Epidermal melanocyte (primary cell): ENCODE measurements at regions not wholly inside any gene's neighbourhood (a gene's known extent, or its start where the extent isn't known, plus 50 kb on each side); places are given as distances from the start of the nearest gene placed in this dataset.

Experiments used
- DNase-seq: peaks from one replicate; pipeline ENCODE4 v3.0.0; 2011; ENCODE audit warnings: low spot score; ENCODE audit not compliant: insufficient read length

DNA sequence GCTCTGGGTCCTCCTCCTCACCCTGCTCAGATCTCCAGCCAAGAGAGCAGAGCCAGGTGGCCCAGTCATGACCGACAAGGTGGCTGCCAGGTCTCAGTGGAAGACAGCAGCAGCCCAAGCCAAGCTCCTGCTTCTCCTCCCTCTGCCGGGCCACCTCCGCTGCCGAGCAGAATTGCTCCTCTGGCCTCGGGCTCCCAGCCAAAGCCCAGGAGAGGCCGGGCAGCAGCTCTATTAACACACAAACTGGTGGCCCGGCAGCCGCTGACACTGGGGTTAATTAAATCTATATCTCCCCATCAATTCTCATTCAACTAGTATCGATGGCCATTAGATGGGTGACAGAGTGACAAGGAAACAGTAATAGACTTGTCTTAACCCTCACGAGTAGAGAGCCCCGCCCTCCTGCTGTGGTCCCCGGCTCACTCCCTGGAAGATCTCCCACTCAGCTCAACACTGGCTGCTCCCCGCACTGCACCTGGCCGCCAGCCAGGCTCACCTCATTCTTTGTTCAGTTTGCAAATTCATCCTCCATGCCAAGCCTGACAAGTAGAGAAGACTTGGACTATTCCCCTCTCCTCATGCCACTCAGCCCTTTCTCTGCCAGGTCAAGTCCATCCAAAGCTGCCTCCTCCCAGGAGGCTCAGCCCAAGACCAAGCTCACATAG, 74.1 kb upstream of the UNC5B start:
- no peak for DNase-seq

DNA sequence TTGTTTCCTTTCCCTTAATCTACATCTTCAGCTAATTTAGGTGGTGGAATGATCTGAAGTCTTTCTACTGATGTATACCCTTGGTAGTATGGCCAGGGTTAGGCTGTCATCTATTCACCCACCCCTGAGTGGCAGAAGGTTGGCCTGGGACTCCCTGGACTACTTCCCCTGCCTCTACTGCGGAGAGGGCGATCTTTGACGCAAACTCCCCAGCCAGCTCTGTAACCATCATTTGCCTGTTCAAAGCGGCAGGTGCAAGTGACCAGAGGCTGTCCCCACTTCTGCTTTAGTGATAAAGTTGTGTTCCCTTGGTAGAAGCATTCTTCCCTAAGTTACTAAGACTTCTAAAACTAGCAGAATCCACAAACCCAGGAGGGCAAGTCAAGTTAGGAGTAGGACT, 70.8 kb upstream of the UNC5B start:
- no peak for DNase-seq

DNA sequence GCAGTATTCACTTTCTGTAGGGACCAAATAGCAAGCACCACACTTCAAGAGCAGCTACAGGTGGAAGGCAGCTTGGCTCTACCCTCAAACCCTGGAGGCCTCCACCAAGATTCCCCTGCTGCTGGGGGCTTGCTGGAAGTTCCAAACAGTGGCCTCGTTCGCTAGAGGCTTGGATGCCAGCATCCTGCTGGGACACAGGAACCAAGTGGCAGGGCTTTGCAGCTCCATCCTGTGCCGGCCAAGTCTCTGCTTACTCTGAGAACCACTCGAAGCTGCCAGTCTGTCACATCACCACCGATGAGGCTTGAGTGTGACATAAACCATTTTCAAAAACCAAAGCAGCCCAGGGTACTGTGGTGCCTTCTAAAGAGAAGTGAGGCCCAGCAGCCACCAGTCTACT, 69.2 kb upstream of the UNC5B start:
- DNase-seq, result no peak

DNA sequence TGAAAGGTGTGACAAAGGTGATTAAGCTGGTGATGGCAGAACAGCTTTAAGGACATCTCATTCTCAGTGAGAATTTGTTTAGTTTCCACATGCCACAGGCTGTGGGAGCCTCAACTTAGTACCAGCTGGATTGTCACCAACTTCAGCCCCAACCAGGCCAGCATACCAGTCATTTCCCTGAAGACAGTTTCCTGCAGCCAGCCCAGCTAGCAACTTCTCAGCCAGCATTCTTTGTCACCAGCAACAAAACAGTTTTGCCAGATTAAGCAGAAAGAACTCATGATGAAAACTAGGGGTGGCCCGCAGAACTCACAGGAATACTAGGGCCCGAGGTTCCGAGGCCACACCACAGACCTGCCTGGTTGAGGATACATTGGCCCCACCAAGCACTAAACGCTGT, 68.8 kb upstream of the UNC5B start:
- no peak for DNase-seq

DNA sequence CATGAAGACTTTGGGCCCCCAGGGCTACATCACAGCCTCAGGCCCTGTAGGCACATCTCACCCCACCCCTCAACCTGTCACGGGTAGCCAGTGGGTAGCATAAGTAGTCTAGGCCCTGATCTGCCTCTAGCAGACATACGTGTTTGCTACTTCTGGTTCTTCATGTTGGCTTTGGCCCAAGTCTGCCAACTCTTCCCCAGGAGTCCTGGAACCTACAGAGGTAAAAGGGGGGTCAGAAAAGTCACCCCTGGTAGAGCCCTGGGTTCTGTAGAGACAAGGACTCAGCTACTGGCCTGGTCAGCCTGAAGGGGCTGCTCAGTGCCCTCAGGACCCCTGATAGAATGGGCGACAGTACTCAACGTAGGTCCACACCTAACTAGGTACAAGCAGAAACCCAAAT, 67.5 kb upstream of the UNC5B start:
- no peak for DNase-seq

DNA sequence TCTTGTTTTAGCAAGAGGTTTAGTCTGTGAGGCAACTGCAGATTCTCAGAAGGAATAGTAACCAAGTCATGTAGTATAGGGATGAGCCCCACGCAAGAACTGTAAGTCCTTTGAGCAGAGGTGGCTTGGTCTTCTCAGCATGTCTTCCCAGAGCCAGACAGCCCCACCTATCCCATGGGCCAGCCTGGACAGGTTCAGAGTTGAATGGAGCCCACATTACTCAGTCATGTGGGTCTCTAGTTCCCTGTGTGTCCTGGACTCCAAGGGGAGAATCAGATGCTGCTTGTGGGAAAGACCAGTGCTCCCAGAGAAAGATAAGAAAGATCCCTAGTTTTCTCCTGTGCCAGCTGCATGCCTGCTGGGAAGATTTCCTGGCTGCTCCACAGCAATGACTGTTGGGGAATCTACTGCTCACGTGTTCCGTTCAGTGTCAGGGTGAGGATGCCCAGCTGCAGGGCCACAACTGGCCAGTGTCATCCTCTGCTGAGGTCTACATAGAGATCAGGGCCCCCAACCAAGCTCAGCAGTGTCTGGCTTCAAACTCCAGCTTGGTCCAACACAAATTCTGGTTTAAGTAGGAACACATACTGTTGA, 66.9 kb upstream of the UNC5B start:
- DNase-seq, result no peak

DNA sequence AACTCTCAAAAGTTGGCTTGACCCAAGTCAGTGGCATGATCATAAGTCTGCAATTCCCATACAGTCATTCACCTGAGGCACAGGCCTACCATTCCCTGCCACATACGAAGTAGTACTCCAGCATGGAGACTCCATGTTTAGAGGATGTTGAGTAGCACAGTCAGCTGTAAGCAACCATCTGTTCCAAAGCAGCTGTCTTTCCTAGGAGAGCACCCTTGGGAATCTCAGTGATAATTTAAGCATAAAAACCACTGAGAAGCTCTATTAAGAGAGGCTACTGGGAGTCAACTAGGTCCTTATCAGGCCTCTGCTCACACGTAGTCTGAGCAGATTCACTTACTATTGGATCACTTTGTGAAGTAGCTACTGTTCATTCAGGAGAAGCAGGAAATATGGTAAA, 61.6 kb upstream of the UNC5B start:
- no peak for DNase-seq

DNA sequence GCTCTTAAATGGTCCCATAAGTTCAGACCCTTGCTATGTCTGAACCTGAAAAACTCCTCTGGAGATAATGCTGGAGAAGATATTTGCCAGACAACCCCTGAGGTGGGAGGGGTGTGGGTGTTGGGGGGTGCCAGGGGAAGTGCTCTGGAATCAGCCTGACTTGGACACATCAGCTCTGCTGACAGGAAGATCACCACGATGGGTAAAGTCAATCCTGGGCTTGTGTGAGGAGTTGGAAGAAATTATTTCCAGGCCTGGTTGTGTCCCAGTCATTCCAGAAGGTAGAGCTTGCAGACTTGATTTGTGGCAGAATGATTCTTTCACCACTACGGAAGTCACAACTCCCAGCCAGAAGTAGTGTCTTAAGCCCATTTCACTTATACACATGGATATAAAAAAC, 60.3 kb upstream of the UNC5B start:
- no peak for DNase-seq

DNA sequence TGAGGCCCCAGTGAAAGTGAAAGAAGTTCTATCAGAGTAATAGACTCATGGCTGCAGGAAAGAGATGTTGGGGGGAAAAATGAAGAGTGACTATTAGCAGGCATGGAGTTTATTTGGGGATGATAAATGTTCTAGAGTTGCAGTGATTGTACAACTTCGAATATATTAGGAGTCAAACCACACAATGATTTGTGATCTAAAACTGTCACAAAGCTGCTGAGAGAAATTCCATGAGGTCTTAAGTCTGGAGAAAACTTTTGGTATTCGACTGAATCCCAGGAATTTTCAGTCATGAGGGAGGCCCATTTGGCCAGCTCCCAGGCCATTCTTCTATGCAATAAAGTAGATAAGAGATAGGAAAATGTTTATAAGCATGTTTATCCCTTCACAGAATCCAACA, 55.9 kb upstream of the UNC5B start:
- no peak for DNase-seq

DNA sequence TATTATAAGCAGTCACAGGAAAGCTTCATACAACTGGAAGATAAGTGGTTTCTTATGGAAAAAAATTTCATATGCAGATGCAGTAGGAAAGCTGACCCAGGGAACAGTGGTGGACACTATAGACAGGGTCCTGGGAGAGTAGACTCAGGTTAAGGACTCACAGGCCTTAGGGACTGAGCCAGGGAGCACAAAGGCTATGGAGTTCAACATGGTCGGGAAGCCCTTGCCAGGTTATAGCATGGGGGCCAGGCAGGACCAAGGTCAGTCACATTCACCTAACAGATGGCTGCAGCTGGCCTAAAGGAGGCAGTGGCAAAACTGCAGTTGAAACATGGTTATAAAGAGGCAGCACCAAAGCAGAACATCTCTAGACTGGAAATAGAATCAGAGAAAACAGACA, 54.9 kb upstream of the UNC5B start:
- DNase-seq, result no peak

DNA sequence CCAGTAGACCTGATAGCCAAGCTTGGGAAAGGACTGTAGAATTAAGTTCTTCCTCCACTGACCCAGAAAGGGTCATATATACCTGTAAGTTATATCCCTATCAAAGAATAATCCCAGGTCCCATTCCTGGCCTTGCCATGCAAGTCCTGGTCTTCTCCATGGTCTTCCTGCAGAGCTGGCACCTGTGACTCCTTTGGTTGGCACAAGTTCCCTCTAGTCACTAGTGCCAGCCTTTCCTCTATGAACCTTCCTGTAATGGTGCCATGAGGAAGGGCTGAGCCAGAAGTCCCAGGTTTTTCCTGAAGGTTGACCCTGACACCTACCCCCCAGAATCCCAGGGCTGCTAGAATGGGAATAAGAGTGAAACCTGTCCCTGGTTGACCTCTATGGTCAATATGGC, 54.1 kb upstream of the UNC5B start:
- DNase-seq, result no peak

DNA sequence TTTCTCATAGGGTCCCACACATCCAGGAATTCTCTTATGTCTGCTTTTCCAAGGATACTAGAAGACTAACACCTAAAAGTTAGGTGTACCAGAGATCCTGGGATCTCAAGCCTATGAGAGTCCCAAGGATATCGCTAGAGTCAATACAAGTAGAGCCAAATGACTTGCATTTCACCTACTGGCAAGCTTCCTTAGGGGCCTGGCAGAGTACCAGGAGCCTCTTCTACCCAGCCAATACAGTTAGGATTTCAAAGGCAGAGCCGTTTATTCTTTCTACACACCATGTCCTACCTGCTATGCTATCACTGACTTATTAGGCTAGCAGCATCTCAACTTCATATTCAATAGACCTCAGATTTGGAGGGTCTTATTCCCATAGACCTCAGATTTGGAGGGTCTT, 53.5 kb upstream of the UNC5B start:
- DNase-seq, result no peak

DNA sequence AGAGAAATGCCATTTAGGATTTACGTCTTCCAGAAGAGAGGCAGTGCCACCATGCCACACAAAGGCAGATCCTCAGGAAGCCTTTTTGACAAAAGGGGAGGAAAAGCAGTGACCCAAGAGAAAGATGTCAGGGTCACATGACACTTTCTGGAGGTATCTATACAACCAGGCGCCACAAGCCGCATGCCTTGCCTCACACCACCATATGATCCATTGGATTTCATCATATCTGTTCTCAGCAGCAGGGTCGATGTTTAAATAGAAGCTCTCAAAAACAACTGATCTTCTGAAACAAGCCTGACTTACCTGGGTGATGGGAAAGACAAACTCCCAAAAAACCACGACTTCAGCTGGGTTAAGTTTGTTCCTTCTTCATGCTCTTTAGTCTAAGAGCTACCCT, 52.5 kb upstream of the UNC5B start:
- no peak for DNase-seq

DNA sequence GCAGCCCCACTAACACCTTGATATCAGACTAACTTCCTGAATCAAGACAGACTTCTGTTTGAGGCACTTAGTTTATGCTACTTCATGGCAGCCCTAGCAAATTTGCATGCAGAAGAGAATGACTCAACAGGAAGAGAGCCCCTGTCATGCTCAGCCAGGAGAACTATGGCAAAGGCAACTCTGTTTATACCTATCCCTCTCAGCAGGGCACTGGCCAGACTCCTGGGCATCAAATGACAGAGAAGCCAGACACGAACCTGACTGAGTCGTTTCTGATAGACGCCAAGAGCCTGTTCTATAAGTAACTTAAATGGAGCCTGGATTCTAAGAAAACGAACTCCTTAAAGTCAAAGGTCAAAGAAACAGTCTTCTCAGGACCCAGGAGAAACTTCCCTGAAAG, 50.9 kb upstream of the UNC5B start:
- DNase-seq, result no peak
